GM10248 (cell line): ENCODE measurements at regions not wholly inside any gene's neighbourhood (a gene's known extent, or its start where the extent isn't known, plus 50 kb on each side); places are given as distances from the start of the nearest gene placed in this dataset.

Source experiments
- CTCF ChIA-PET: fragments of 300-600 bp; sonication (Branson Sonifier 250); formaldehyde crosslinking; extraction: SDS; loops from one replicate; lab custom pipeline; 2021; ENCODE audit warnings: antibody characterized with exemption; lab: Yijun Ruan, JAX
- POLR2A ChIA-PET: fragments of 350-650 bp; sonication (Branson Sonifier 250); formaldehyde crosslinking; extraction: SDS; loops from one replicate; lab custom pipeline; 2020; ENCODE audit warnings: antibody characterized with exemption; lab: Yijun Ruan, JAX
- DNase-seq: peaks from one replicate; pipeline ENCODE4 v3.0.0; 2012; ENCODE audit errors: extremely low spot score
- CTCF ChIP-seq: IDR thresholded peaks from 2 replicates; pipeline ENCODE4 v1.5.1; 2012; ENCODE audit warnings: mild to moderate bottlenecking, low read depth; ENCODE audit errors: extremely low read depth, missing control alignments, control extremely low read depth

GRCh38 chr1:68293122-68293521 lies 60.8 kb upstream of the WLS start:
- DNase-seq: no peak
- POLR2A ChIA-PET: no interaction called here
- TF ChIP-seq CTCF: no peak
- CTCF ChIA-PET: interaction anchor here (1.3 kb wide), 2 partner anchors 9 to 11 kb away, joined by 3 read pairs; no protein-coding TSS in a partner anchor

DNA sequence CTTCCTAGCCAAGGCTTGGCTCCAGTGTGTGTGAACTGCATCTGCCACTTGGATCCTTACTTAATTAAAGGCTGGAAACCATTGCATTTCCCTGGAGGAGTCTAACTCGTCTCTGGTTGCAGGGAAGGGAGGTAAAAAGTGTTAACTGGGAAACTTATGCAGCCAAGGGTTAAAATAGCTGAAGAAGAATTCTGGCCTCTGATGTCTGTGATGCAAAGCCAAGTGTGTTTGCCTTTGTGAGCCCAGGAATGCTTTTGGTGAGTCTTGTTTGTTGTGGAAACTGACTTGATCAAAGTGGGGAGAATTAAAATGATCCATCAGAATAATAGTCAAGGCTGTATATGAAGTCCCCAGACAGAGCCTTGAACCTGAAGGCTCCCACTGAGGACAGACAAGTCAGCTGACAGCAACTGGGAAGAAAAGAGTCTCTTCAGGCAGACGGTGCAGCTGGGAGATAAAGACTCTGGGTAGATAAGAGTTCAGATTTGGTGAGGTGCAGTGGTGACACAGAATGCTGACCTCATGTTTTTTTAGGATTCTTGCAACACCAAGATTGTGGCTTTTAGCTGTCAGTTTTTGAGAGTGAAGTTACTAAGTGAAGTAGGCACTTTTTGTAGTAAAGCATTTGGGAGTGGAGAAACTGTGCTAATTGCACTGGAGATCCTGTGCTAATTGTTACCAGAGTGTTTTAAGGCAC lies 59.5 kb upstream of the WLS start:
- ChIA-PET POLR2A (no interaction called here), CTCF (interaction anchor here (1.3 kb wide), 2 partner anchors 10 to 12 kb away, joined by 3 read pairs; no protein-coding TSS in a partner anchor)
- no peak for TF ChIP-seq CTCF
- DNase-seq: no peak

GRCh38 chr1:68287241-68287640 lies 54.9 kb upstream of the WLS start:
- TF ChIP-seq CTCF: no peak
- POLR2A ChIA-PET: no interaction called here
- DNase-seq: no peak
- CTCF ChIA-PET: no interaction called here

DNA sequence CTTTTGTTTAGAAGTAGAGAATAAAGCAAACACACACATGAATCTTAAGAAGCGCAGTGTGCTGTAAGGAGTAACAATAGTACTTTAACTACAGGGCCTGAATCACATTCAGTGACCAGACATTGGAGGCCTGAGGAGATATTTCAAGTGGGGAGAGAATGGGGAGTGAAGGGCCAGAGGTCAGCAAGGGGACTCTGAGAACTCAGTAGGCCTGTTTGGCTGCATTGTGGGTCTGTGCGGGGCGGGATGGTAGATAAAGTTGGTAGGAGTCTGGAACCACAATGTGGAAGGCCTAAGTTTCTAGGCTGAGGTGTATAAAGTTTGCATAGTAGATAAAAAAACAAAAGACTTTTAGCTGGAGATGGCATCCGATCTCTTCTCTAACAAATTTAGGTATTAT lies 52.7 kb upstream of the WLS start:
- ChIA-PET POLR2A (no interaction called here), CTCF (interaction anchor here (1.4 kb wide), 1 partner anchor 18 kb away, joined by 3 read pairs; no protein-coding TSS in a partner anchor)
- TF ChIP-seq CTCF: no peak
- no peak for DNase-seq

DNA sequence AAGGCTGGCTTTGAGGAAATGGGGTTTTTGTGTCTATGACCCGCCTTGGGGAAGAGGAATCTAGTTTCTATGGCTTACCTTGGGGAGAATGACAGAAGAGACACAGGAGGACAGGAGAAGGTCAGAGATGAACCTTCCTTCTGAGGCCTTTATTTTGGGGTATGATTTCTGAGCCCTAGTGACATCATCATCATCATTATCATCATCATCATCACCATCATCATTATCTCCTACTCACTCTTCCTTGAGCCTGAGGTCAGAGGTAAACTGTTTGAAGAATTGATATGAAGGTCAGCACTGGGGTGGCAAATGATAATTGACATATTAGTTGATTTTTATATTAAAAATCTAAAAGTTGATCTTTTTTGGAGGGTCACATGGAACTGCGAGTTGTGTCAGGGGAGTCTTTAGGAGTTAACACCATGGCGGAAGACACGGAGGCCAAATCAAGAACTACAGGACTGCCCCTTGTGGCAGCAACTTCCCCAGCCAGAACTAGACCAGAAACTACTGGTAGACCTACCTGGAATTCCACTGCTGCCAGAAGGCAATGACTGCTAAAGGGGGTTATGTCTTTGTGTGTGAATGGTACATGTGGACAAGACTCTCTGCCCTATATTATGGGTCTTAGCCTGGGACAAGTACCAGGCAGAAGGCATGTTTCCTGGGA lies 49.8 kb upstream of the WLS start:
- ChIA-PET POLR2A (no interaction called here), CTCF (no interaction called here)
- DNase-seq: no peak
- TF ChIP-seq CTCF: no peak
